Loucy (cell line): ENCODE measurements at regions not wholly inside any gene's neighbourhood (a gene's known extent, or its start where the extent isn't known, plus 50 kb on each side); places are given as distances from the start of the nearest gene placed in this dataset.

Source experiments
- H2AFZ ChIP-seq: fragments of 200-600 bp; sonication (generic); 2 replicates; pipeline ENCODE4 v1.6.0; 2016; ENCODE audit warnings: antibody characterized with exemption, mild to moderate bottlenecking, low read length, moderate library complexity
- H3F3A ChIP-seq: fragments of 200-600 bp; 2 replicates; pipeline ENCODE4 v1.6.0; 2016; ENCODE audit warnings: antibody characterized with exemption, low read depth, mild to moderate bottlenecking
- H3K27me3 ChIP-seq: fragments of 200-600 bp; sonication (generic); 2 replicates; pipeline ENCODE4 v1.6.1; 2014; ENCODE audit warnings: low read length, mild to moderate bottlenecking; ENCODE audit not compliant: insufficient read depth, poor library complexity, severe bottlenecking
- H3K36me3 ChIP-seq: fragments of 200-600 bp; sonication (generic); 2 replicates; pipeline ENCODE4 v1.6.1; 2016; ENCODE audit warnings: low read length; ENCODE audit not compliant: insufficient read depth
- H3K4me1 ChIP-seq: fragments of 200-600 bp; sonication (generic); 2 replicates; pipeline ENCODE4 v1.5.1; 2014; ENCODE audit warnings: low read length, mild to moderate bottlenecking; ENCODE audit not compliant: insufficient read depth, poor library complexity, severe bottlenecking
- H3K4me2 ChIP-seq: fragments of 200-600 bp; sonication (generic); 2 replicates; pipeline ENCODE4 v1.6.0; 2014; ENCODE audit warnings: antibody characterized with exemption, low read length, low read depth, mild to moderate bottlenecking; ENCODE audit not compliant: poor library complexity, severe bottlenecking
- H3K4me3 ChIP-seq: fragments of 200-600 bp; sonication (generic); 2 replicates; pipeline ENCODE4 v1.5.1; 2014; ENCODE audit warnings: low read length, mild to moderate bottlenecking, mixed read lengths; ENCODE audit not compliant: poor library complexity, severe bottlenecking
- H3K79me2 ChIP-seq: fragments of 200-600 bp; sonication (generic); 2 replicates; pipeline ENCODE4 v1.6.1; 2014; ENCODE audit warnings: low read length; ENCODE audit not compliant: insufficient read depth
- H3K9ac ChIP-seq: fragments of 200-600 bp; sonication (generic); 2 replicates; pipeline ENCODE4 v1.6.0; 2014; ENCODE audit warnings: mild to moderate bottlenecking, low read depth, low read length, moderate library complexity; ENCODE audit not compliant: poor library complexity, severe bottlenecking
- H3K9me2 ChIP-seq: fragments of 200-600 bp; sonication (generic); replicated peaks from 2 replicates; pipeline ENCODE4 v1.6.1; 2016; ENCODE audit warnings: low read depth, low read length, mixed read lengths
- H3K9me3 ChIP-seq: fragments of 200-600 bp; sonication (generic); 2 replicates; pipeline ENCODE4 v1.6.1; 2014; ENCODE audit warnings: mild to moderate bottlenecking, antibody characterized with exemption, low read length, low read depth; ENCODE audit not compliant: insufficient read depth
- H4K20me1 ChIP-seq: fragments of 200-600 bp; sonication (generic); 2 replicates; pipeline ENCODE4 v1.6.0; 2014; ENCODE audit warnings: antibody characterized with exemption, low read length, mild to moderate bottlenecking; ENCODE audit not compliant: insufficient read depth, poor library complexity, severe bottlenecking
- CTCF ChIP-seq: fragments of 200-600 bp; sonication (generic); conservative IDR thresholded peaks from 2 replicates; pipeline ENCODE4 v1.5.1; 2014; ENCODE audit warnings: mild to moderate bottlenecking, antibody characterized with exemption, low read length
- EZH2phosphoT487 ChIP-seq: fragments of 200-600 bp; IDR thresholded peaks from 2 replicates; pipeline ENCODE4 v1.6.1; 2018; ENCODE audit warnings: antibody characterized with exemption, mild to moderate bottlenecking, moderate library complexity, borderline replicate concordance

DNA sequence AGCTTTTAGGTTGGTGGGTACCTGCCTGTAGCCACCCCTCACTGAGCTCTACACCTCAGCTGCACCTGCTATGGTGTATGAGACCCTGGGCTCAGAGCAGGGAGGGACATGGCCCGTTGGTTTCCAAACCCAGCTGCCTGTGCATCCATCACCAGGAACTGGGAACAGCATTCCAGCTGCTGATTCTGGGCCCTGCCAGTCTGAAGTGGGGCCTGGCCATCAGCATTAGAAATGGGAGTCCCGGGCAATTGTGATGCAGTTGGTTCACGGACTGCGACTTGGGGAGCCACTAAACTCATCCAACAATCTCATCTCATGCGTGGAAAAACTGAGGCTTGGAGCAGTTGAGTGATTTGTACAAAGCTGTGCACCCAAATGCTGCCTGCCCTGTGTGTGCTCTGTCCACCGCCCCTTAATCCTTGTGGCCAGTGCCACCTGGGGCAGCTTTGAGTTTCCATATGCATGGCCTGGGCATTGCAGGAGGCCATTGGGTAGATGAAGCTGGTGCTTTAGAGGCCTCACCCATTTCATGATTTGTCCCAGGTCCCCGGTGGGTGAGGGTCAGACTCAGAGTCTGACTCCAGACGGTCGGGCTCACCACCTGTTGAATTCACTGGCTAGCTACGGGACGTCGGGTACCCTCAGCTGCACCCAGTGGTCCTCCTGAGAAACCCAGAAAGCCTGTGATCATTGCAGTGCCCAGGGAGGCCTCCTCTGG is 109.0 kb upstream of the SHH start:
- TF ChIP-seq CTCF (no peak), EZH2phosphoT487 (no peak)
- no peak overlapping the region for H3K9ac ChIP-seq
- H3K9me2 ChIP-seq, result no peaks in the 10 kb centered on the region
- H3K27me3 ChIP-seq, result no peaks in the 10 kb centered on the region
- H3K4me3 ChIP-seq, result no peak overlapping the region
- no peak overlapping the region for H3K4me2 ChIP-seq
- peaks cover 4% of the 10 kb centered on the region; the same call in 1 of the 2 replicates for H3K9me3 ChIP-seq
- no peaks in the 10 kb centered on the region for H3K36me3 ChIP-seq
- no peaks in the 10 kb centered on the region for H4K20me1 ChIP-seq
- H3F3A ChIP-seq, result no peaks in the 10 kb centered on the region
- H3K79me2 ChIP-seq, result no peaks in the 10 kb centered on the region
- no peak overlapping the region for H2AFZ ChIP-seq
- no peaks in the 10 kb centered on the region for H3K4me1 ChIP-seq

- no peak overlapping the region for H3K4me2 ChIP-seq
- no peaks in the 10 kb centered on the region for H4K20me1 ChIP-seq
- H3K79me2 ChIP-seq, result no peaks in the 10 kb centered on the region
- peaks cover 4% of the 10 kb centered on the region; the same call in 1 of the 2 replicates for H3K9me3 ChIP-seq
- no peak for TF ChIP-seq CTCF
- no peak for TF ChIP-seq EZH2phosphoT487
- no peaks in the 10 kb centered on the region for H3F3A ChIP-seq
- H2AFZ ChIP-seq, result no peak overlapping the region
- H3K36me3 ChIP-seq, result no peaks in the 10 kb centered on the region
- no peaks in the 10 kb centered on the region for H3K9me2 ChIP-seq
- H3K4me1 ChIP-seq, result no peaks in the 10 kb centered on the region
- no peak overlapping the region for H3K4me3 ChIP-seq
- no peaks in the 10 kb centered on the region for H3K27me3 ChIP-seq
- H3K9ac ChIP-seq, result no peak overlapping the region
Measured at GRCh38 chr7:155920068-155920461, 107.8 kb upstream of the SHH start.

DNA sequence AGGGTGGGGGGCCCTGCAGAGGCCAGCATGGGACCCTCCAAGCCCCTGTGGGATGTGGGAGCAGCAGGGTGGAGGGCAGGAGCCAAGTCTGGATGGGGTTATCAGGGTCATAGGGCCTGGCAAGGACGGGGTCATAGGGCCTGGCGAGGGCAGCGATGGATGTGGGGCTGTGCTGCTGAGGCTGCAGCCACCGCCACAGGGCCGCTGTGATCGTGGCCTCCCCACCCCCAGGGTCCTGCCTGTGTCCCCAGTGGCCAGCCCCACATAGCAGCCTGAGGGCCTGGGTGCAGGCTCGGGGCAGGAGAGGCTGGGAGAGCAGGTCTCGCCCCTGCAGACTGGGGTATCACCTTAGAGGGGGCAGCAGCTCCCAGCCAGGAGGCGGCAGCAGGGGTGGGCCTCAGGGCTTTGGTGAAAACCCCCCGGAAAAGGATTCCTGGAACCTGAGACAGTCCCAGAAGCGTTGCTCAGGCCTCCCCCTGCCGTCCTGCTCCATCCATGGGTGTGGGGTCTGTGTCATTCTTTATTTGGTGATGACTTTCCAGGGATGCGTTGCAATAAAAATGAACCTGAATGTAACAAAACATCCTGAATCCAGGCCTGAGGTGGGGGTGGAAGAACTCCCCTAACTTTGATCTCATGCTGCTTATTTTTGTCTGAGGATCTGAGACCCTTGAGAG is 107.3 kb upstream of the SHH start:
- Histone ChIP-seq H3K9ac (no peak overlapping the region), H3K9me3 (peaks cover 4% of the 10 kb centered on the region; the same call in 1 of the 2 replicates), H3K4me3 (no peak overlapping the region), H3K27me3 (no peaks in the 10 kb centered on the region), H2AFZ (no peak overlapping the region), H3F3A (no peaks in the 10 kb centered on the region), H3K9me2 (no peaks in the 10 kb centered on the region), H3K36me3 (no peaks in the 10 kb centered on the region), H3K79me2 (no peaks in the 10 kb centered on the region), H4K20me1 (no peaks in the 10 kb centered on the region), H3K4me1 (no peaks in the 10 kb centered on the region), H3K4me2 (no peak overlapping the region)
- no peak for TF ChIP-seq CTCF
- TF ChIP-seq EZH2phosphoT487, result no peak
